ENCODE measurements at regions not wholly inside any gene's neighbourhood (a gene's known extent, or its start where the extent isn't known, plus 50 kb on each side); places are given as distances from the start of the nearest gene placed in this dataset.

GRCh38 chr18:67301592-67301991 is 214.9 kb downstream of the DSEL start:
- TF ChIP-seq CTCF (IDR thresholded peaks at IDR 0.05) (no peak), POLR2A (IDR thresholded peaks at IDR 0.05) (no peak)

Data from lower leg skin (tissue), 3 donors.